ENCODE measurements at regions not wholly inside any gene's neighbourhood (a gene's known extent, or its start where the extent isn't known, plus 50 kb on each side); places are given as distances from the start of the nearest gene placed in this dataset.

DNA sequence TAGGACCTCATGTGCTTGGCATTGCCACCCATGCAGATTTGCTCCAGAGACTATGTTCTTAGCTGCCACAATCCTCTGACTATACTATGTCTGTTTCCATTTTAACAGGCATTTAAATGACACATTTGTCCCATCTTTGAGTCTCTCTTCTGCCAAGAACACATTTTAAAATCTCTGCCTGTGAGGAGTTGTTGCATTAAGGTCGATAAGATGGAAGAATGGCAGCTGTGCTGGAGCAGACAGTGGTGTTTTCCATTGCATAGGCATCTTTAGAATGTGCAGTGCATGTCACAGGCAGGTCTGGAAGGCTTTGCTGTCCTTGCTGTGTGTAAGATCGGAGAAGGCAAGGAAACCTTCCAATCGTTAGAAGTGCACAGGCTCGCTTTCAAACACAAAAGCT lies 70.9 kb upstream of the CELF2 start:
- H3K27ac ChIP-seq: no peak overlapping the region
- DNase-seq (ENCODE audit: low spot score): no peak
- TF ChIP-seq, protein P1, sequence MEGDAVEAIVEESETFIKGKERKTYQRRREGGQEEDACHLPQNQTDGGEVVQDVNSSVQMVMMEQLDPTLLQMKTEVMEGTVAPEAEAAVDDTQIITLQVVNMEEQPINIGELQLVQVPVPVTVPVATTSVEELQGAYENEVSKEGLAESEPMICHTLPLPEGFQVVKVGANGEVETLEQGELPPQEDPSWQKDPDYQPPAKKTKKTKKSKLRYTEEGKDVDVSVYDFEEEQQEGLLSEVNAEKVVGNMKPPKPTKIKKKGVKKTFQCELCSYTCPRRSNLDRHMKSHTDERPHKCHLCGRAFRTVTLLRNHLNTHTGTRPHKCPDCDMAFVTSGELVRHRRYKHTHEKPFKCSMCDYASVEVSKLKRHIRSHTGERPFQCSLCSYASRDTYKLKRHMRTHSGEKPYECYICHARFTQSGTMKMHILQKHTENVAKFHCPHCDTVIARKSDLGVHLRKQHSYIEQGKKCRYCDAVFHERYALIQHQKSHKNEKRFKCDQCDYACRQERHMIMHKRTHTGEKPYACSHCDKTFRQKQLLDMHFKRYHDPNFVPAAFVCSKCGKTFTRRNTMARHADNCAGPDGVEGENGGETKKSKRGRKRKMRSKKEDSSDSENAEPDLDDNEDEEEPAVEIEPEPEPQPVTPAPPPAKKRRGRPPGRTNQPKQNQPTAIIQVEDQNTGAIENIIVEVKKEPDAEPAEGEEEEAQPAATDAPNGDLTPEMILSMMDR (conservative IDR thresholded peaks at IDR 0.05; ENCODE audit: low read depth): no peak
- ChIA-PET POLR2A (ENCODE audit: low non-redundant PET) (no interaction called here), CTCF (interaction anchor here (0.6 kb wide), 1 partner anchor 524 kb away, joined by 4 read pairs; no protein-coding TSS in a partner anchor)

DNA sequence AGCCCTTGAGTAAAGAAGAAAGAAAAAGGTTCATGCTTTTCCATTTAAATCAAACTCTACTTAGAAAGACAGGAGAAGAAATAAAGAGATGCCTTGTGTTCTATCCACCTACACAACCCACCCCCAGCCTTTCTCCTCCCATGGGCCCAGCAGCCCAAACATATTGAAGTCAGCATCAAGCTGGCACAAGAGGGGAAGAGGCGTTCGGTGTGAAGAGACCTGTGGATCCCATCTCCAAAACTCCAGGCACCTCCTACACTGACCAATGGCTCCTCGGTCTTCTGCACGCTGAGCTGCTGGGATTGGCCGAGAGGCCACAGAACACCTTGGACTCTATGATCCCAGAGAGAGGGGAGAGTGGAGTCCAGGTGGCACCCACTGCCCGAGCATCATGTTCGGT lies 66.0 kb upstream of the CELF2 start:
- no peak overlapping the region for H3K27ac ChIP-seq
- DNase-seq (ENCODE audit: low spot score): no peak
- TF ChIP-seq, protein P1 (conservative IDR thresholded peaks at IDR 0.05; ENCODE audit: low read depth): no peak
- CTCF ChIA-PET: no interaction called here
- POLR2A ChIA-PET (ENCODE audit: low non-redundant PET): no interaction called here

DNA sequence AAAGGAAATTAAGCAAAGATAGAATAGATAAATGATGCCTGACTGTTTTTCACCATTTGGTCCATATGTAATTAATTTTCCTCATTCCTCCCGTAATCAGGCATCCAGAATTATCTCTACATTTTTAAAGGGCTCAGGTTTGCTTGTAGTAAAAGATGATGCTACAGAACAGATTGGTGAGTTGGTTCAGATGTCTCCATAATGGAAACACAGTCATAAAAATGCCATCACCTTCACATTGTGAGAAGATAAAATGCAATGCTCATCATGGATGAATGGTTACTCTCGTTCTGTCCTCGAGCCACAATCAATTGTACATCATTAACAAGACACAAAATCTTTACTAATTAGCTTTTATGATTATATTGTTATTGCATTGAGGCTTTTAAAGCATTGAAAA lies 64.9 kb upstream of the CELF2 start:
- TF ChIP-seq, protein P1 (conservative IDR thresholded peaks at IDR 0.05; ENCODE audit: low read depth): no peak
- ChIA-PET POLR2A (ENCODE audit: low non-redundant PET) (no interaction called here), CTCF (no interaction called here)
- DNase-seq (ENCODE audit: low spot score): no peak
- no peak overlapping the region for H3K27ac ChIP-seq

DNA sequence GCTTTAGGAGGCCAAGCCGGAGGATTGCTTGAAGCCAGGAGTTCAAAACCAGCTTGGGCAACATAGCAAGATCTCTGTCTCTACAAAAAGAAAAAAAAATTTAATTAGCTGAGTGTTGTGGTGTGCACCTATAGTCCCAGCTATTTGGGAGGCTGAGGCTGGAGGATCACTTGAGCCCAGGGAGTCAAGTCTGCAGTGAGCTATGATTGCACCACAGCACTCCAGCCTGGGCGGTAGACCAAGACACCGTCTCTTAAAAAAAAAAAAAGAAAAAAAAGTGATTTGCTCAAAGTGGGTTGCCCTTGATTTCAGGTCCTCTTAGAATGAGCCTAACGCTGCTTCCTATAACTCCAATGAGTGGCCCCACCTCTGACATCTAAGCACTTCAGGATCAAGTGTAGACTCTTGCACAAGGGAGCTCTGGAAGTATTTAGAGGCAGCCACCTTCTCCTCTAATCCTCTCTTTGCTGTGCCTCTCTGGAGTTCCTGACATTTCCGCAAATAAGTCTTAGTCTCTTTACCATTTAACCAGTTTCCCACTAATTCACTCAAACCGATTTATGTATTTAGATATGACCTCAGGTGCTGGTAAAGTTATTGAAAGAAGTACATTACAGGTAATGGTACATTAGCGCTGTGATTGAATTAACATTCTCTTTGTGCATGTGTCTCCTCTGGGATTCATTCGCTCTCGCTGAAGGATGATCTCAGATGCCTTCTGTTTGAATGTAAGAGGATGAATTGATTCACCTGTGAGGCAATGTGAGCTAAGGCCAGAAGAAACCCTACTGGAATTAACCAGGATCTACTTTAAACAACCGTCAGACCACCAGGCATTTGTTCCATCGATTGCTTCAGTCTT lies 60.8 kb upstream of the CELF2 start:
- CTCF ChIA-PET: interaction anchor here (0.6 kb wide), 1 partner anchor 563 kb away, joined by 3 read pairs; no protein-coding TSS in a partner anchor
- no peak overlapping the region for H3K27ac ChIP-seq

DNA sequence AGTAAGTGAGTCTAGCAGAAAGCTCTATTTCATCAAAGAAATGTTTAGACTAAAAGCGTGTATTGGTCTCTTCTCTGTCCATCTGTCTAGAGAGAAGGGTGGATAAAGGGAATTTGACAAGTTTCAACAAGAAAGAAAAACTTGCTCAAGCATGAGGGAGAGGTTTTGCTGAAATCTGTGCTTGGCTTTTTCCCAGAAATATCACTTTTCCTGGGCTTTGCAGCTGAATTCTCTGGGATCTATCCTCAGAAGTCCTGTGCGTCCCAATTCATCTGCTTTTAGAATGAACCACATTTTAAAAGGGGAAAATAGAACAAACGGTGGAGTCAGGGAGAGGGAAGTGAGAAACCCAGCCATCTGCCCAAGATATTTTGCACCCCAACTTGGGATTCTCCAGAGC lies 59.6 kb upstream of the CELF2 start:
- peak overlapping the region; percentile 25; the same call in 1 of the 2 replicates for H3K27ac ChIP-seq
- ChIA-PET CTCF (no interaction called here), POLR2A (ENCODE audit: low non-redundant PET) (no interaction called here)
- no peak for DNase-seq (ENCODE audit: low spot score)
- TF ChIP-seq, protein P1 (conservative IDR thresholded peaks at IDR 0.05; ENCODE audit: low read depth): no peak

More for the DNA sequence above, 60.8 kb upstream of the CELF2 start:
- POLR2A ChIA-PET (ENCODE audit: low non-redundant PET): no interaction called here
- TF ChIP-seq, protein P1 (conservative IDR thresholded peaks at IDR 0.05; ENCODE audit: low read depth): no peak
- no peak for DNase-seq (ENCODE audit: low spot score)

DNA sequence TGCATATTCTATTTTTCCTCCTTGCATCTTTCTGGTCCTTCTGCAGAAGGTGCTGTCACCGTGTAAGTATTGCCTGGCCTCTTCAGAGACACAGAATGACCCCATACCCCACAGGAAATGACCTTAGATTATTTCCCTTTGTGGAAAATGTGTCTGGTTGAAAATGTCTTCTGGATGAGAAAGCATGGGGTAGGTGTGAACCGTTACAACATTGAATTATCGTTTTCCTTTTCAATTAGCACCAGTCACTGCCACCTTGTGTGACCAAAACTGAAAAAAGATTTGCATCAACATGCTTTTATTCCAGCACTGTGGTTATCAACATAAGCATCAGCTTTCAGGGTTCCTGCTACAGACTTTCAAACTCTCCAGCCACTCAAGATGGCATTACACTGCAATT lies 58.0 kb upstream of the CELF2 start:
- TF ChIP-seq, protein P1 (conservative IDR thresholded peaks at IDR 0.05; ENCODE audit: low read depth): no peak
- DNase-seq (ENCODE audit: low spot score): no peak
- ChIA-PET CTCF (no interaction called here), POLR2A (ENCODE audit: low non-redundant PET) (no interaction called here)
- no peak overlapping the region for H3K27ac ChIP-seq

All from RWPE1 (cell line).